Stimulated activated memory B cell treated with anti-CD40 and anti-IgM and Interleukin-4, amounts not matched to agents 10 μg/mL and 1 μg/mL and 100 μg/mL, for 72 hours (primary cell): ENCODE measurements at regions not wholly inside any gene's neighbourhood (a gene's known extent, or its start where the extent isn't known, plus 50 kb on each side); places are given as distances from the start of the nearest gene placed in this dataset.

Source experiments
- ATAC-seq: fragments of 150-1000 bp; cut with Tn5 transposase; 2 replicates; pipeline ENCODE4 v1.10.0; 2021
- H3K27ac Mint-ChIP-seq: one replicate; pipeline ENCODE4 v1.8.0; 2022; ENCODE audit warnings: mild to moderate bottlenecking, mixed read lengths
- H3K27me3 Mint-ChIP-seq: one replicate; pipeline ENCODE4 v1.8.0; 2022; ENCODE audit warnings: mixed read lengths
- H3K36me3 Mint-ChIP-seq: one replicate; pipeline ENCODE4 v1.8.0; 2022; ENCODE audit warnings: mixed read lengths
- H3K4me1 Mint-ChIP-seq: one replicate; pipeline ENCODE4 v1.8.0; 2022; ENCODE audit warnings: mixed read lengths
- H3K4me3 Mint-ChIP-seq: one replicate; pipeline ENCODE4 v1.8.0; 2022; ENCODE audit warnings: mild to moderate bottlenecking, moderate library complexity, mixed read lengths
- H3K9me3 Mint-ChIP-seq: one replicate; pipeline ENCODE4 v1.8.0; 2022; ENCODE audit warnings: mixed read lengths

DNA sequence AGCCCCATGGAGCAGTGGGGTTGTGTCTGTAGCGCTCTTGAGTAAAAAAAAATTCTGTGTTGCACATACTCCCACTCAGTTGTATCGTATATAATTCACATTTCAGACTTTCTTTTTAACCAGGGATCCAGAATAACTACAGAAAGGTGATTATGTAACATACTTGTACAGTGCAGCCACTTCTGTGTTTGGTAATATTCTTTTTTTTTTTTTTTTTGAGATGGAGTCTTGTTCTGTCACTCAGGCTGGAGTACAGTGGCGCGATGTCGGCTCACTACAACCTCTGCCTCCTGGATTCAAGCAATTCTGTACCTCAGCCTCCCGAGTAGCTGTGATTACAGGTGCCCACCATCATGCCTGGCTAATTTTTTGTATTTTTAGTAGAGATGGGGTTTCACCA, 82.4 kb upstream of the MACF1 start:
- Mint-ChIP-seq H3K27me3 (no peaks in the 10 kb centered on the region), H3K27ac (no peak overlapping the region), H3K9me3 (no peaks in the 10 kb centered on the region), H3K36me3 (peaks cover 13% of the 10 kb centered on the region), H3K4me3 (no peak overlapping the region), H3K4me1 (no peaks in the 10 kb centered on the region)
- no peak for ATAC-seq

- Mint-ChIP-seq H3K36me3 (peaks cover 13% of the 10 kb centered on the region), H3K4me3 (no peak overlapping the region), H3K9me3 (no peaks in the 10 kb centered on the region), H3K27ac (no peak overlapping the region), H3K4me1 (peaks cover under 1% of the 10 kb centered on the region), H3K27me3 (no peaks in the 10 kb centered on the region)
- no peak for ATAC-seq
Measured at GRCh38 chr1:39124282-39124681, 80.2 kb upstream of the MACF1 start.

DNA sequence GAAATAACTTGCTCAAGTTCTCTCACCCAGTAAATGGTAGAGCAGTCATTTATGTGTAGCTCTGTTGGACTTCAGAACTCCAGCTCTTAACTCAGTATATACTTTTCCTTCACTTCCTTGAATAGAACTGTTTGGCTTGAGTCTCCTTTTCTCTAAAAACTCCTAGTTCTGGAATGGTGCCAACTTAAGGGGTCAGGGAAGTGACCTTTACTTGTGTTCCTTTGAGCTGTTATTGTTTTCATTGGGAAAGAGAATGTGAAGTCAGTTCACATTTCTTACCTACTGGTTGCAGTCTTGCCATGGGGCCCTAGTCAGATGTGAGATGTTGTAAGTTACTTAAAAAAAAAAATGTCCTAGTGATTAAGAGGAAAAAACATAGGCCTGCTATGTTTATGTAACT, 77.0 kb upstream of the MACF1 start:
- no peaks in the 10 kb centered on the region for H3K27me3 Mint-ChIP-seq
- no peak overlapping the region for H3K27ac Mint-ChIP-seq
- no peaks in the 10 kb centered on the region for H3K9me3 Mint-ChIP-seq
- ATAC-seq = no peak
- H3K36me3 Mint-ChIP-seq = peaks cover 7% of the 10 kb centered on the region
- peaks cover 7% of the 10 kb centered on the region for H3K4me1 Mint-ChIP-seq
- H3K4me3 Mint-ChIP-seq = no peak overlapping the region

DNA sequence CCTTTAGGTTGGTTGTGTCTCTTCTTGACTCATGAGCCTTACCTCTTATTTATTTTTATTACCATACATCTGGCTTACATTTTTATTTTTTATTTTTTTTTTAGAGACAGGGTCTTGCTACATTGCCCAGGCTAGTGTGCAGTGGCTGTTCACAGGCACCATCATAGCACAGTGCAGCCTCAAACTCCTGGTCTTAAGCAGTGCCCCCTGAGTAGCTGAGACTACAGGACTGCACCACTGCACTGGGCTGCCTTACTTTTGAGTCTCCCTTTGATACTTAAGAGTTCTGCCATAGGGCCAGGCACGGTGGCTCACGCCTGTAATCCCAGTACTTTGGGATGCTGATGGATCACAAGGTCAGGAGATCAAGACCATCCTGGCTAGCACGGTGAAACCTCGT, 76.4 kb upstream of the MACF1 start:
- no peaks in the 10 kb centered on the region for H3K27me3 Mint-ChIP-seq
- H3K4me1 Mint-ChIP-seq = peaks cover 7% of the 10 kb centered on the region
- H3K4me3 Mint-ChIP-seq = no peak overlapping the region
- H3K36me3 Mint-ChIP-seq = peaks cover 7% of the 10 kb centered on the region
- H3K27ac Mint-ChIP-seq = no peak overlapping the region
- H3K9me3 Mint-ChIP-seq = no peaks in the 10 kb centered on the region
- ATAC-seq = no peak

DNA sequence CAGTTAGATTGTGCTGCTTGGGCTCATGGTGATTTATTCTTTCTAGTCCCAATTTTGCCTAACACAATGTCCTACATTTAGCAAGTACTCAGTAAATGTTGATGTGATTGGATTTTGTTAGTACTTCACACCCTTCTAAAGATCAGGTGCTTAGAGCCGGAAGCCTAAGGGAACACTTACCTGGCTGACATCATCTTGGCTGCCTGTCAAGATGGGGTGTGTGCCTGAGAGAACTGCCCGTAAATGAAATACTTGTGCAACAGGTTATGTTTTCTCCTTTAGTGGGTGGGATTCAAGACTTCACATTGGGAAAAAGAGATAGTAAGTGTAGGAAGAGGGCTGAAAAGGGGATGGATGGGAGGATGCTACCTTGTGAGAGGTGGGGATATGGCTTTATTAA, 75.5 kb upstream of the MACF1 start:
- no peak for ATAC-seq
- Mint-ChIP-seq H3K9me3 (no peaks in the 10 kb centered on the region), H3K4me1 (peaks cover 7% of the 10 kb centered on the region), H3K4me3 (no peak overlapping the region), H3K27me3 (no peaks in the 10 kb centered on the region), H3K36me3 (peaks cover 7% of the 10 kb centered on the region), H3K27ac (no peak overlapping the region)

DNA sequence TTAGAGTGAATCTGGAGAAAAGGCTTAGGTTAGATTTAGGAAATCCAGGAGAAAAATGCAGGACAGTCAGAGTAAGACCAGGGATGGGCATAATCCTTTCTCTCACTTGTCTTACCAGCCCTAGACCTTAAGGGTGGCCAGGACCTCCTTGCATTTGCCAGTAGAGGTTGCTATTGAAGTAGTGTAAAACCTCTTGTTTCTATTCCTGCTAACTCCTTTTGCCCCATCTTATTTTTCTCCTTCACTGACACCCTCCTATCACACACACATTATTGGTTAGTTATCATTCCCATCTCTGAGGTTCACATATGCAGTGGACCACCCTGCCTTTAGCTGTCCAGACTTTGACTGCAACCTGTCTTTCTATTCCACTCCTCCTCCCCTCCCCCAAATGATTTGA, 75.0 kb upstream of the MACF1 start:
- Mint-ChIP-seq H3K36me3 (peaks cover 7% of the 10 kb centered on the region), H3K27me3 (no peaks in the 10 kb centered on the region), H3K27ac (no peak overlapping the region), H3K4me3 (no peak overlapping the region), H3K4me1 (peaks cover 7% of the 10 kb centered on the region), H3K9me3 (no peaks in the 10 kb centered on the region)
- no peak for ATAC-seq

- Mint-ChIP-seq H3K9me3 (no peaks in the 10 kb centered on the region), H3K36me3 (no peaks in the 10 kb centered on the region), H3K27ac (no peak overlapping the region), H3K4me3 (no peak overlapping the region), H3K4me1 (peaks cover 7% of the 10 kb centered on the region), H3K27me3 (no peaks in the 10 kb centered on the region)
- ATAC-seq = no peak
Measured at GRCh38 chr1:39130325-39130724, 74.2 kb upstream of the MACF1 start.

DNA sequence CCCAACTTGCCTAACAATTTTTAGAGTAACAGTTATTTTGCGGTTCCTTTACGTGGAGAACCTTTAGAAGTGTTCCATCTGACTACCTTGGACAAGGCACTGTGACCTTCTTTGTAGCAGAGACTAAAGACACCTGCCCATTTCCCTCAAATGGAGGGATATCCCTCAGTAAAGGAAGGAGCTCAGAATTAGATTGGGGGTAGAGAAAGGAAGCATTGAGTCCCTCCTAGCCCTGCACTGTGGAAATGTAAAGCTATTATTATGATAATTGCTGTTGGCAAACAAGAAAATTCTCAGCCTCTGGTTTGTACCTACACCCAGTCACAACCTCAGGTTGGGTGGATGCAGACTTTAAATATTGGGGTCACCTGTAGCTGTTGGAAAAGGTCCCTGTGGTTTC, 72.6 kb upstream of the MACF1 start:
- H3K4me1 Mint-ChIP-seq = peaks cover 7% of the 10 kb centered on the region
- H3K9me3 Mint-ChIP-seq = no peaks in the 10 kb centered on the region
- H3K27me3 Mint-ChIP-seq = no peaks in the 10 kb centered on the region
- no peak overlapping the region for H3K4me3 Mint-ChIP-seq
- no peaks in the 10 kb centered on the region for H3K36me3 Mint-ChIP-seq
- no peak overlapping the region for H3K27ac Mint-ChIP-seq
- no peak for ATAC-seq

- H3K27ac Mint-ChIP-seq = no peak overlapping the region
- no peaks in the 10 kb centered on the region for H3K36me3 Mint-ChIP-seq
- H3K27me3 Mint-ChIP-seq = no peaks in the 10 kb centered on the region
- ATAC-seq = no peak
- no peak overlapping the region for H3K4me3 Mint-ChIP-seq
- peaks cover 7% of the 10 kb centered on the region for H3K4me1 Mint-ChIP-seq
- no peaks in the 10 kb centered on the region for H3K9me3 Mint-ChIP-seq
Measured at GRCh38 chr1:39132505-39133339, 71.8 kb upstream of the MACF1 start.

GRCh38 chr1:39133340-39133684, 71.2 kb upstream of the MACF1 start:
- no peak overlapping the region for H3K27ac Mint-ChIP-seq
- H3K4me3 Mint-ChIP-seq = no peak overlapping the region
- H3K4me1 Mint-ChIP-seq = peaks cover 7% of the 10 kb centered on the region
- no peak for ATAC-seq
- H3K36me3 Mint-ChIP-seq = no peaks in the 10 kb centered on the region
- no peaks in the 10 kb centered on the region for H3K9me3 Mint-ChIP-seq
- no peaks in the 10 kb centered on the region for H3K27me3 Mint-ChIP-seq

- no peak overlapping the region for H3K4me3 Mint-ChIP-seq
- H3K36me3 Mint-ChIP-seq = peaks cover 6% of the 10 kb centered on the region
- H3K4me1 Mint-ChIP-seq = peaks cover under 1% of the 10 kb centered on the region
- H3K9me3 Mint-ChIP-seq = no peaks in the 10 kb centered on the region
- H3K27ac Mint-ChIP-seq = no peak overlapping the region
- no peak for ATAC-seq
- H3K27me3 Mint-ChIP-seq = no peaks in the 10 kb centered on the region
Measured at GRCh38 chr1:39134768-39135333, 69.6 kb upstream of the MACF1 start.

GRCh38 chr1:39136638-39137037, 67.9 kb upstream of the MACF1 start:
- H3K9me3 Mint-ChIP-seq = no peaks in the 10 kb centered on the region
- H3K27ac Mint-ChIP-seq = no peak overlapping the region
- no peak for ATAC-seq
- no peak overlapping the region for H3K4me3 Mint-ChIP-seq
- H3K27me3 Mint-ChIP-seq = no peaks in the 10 kb centered on the region
- H3K4me1 Mint-ChIP-seq = no peaks in the 10 kb centered on the region
- peaks cover 6% of the 10 kb centered on the region for H3K36me3 Mint-ChIP-seq

GRCh38 chr1:39139723-39140360, 64.7 kb upstream of the MACF1 start:
- Mint-ChIP-seq H3K4me3 (no peak overlapping the region), H3K4me1 (no peaks in the 10 kb centered on the region), H3K36me3 (peaks cover 6% of the 10 kb centered on the region), H3K27ac (no peak overlapping the region), H3K27me3 (no peaks in the 10 kb centered on the region), H3K9me3 (no peaks in the 10 kb centered on the region)
- no peak for ATAC-seq

DNA sequence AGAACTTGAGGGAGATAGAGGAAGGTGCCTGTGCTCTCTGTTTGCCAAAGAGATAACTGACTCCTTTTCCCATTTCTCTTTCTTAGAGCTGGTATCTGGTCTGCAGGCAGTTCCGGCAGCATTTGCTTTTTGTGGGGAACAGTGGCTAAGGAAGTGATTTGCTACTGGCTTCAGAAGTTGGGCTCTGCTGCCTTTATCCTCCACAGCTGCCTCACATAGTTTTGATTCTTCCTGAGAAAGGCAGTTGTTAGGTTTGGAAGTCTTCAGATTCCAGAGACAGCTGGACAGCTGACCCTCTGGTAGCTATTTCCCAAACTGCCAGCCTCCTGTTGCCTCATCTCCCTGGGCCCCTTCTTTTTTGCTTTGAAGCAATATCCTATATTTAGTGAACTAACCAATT, 62.6 kb upstream of the MACF1 start:
- H3K4me1 Mint-ChIP-seq = no peaks in the 10 kb centered on the region
- H3K36me3 Mint-ChIP-seq = peaks cover 6% of the 10 kb centered on the region

DNA sequence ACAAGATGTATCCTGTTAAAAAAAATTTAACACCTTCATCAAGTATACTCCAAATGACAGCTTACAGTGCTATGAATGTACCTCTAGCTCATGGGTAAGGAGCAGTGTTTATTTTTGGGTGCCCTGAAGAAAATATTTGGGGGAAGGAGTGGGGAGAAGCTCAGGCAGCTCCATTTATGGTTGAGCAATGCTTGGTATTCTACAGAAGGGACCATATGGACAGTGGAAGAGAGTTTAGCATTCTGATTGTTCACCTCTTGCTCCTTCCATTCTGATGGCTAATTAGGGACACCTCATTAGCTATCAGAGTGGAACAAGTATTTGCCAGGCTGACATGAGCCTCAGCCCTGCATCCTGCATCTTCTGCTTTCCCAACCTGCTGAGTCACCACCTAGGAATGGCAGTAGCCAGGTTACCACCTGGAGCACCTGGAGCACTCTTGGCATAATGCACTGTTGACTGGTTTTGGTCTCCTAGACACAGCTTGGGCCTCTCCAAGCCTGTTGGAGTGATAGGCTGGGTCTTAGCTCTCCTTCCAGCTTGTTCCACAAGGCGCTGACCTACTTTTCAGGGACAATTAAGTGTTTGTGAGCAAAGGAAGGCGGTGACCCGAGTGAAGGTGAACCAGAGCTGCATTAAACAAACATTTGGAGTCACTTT, 62.0 kb upstream of the MACF1 start:
- Mint-ChIP-seq H3K27me3 (no peaks in the 10 kb centered on the region), H3K4me3 (no peak overlapping the region), H3K27ac (no peak overlapping the region), H3K9me3 (no peaks in the 10 kb centered on the region), H3K36me3 (peaks cover 11% of the 10 kb centered on the region), H3K4me1 (no peaks in the 10 kb centered on the region)
- ATAC-seq = no peak

More for the DNA sequence above, 62.6 kb upstream of the MACF1 start:
- no peak for ATAC-seq
- Mint-ChIP-seq H3K27me3 (no peaks in the 10 kb centered on the region), H3K27ac (no peak overlapping the region), H3K9me3 (no peaks in the 10 kb centered on the region), H3K4me3 (no peak overlapping the region)
